GM18873 (cell line): ENCODE measurements at regions not wholly inside any gene's neighbourhood (a gene's known extent, or its start where the extent isn't known, plus 50 kb on each side); places are given as distances from the start of the nearest gene placed in this dataset.

Source experiments
- ATAC-seq: cut with Tn5 transposase; IDR thresholded peaks from one replicate; pipeline ENCODE4 v1.9.1; 2021; ENCODE audit warnings: mild to moderate bottlenecking, moderate library complexity, moderate number of reproducible peaks; ENCODE audit not compliant: unreplicated experiment, low FRiP score

GRCh38 chr5:74576941-74577456 lies 63.5 kb downstream of the ENC1 start:
- peak; percentile 75 for ATAC-seq

GRCh38 chr5:74575741-74576538 lies 64.6 kb downstream of the ENC1 start:
- no peak for ATAC-seq

GRCh38 chr5:74570250-74570649 lies 70.3 kb downstream of the ENC1 start:
- no peak for ATAC-seq

GRCh38 chr5:74567411-74567995 lies 73.0 kb downstream of the ENC1 start:
- no peak for ATAC-seq

GRCh38 chr5:74562122-74562521 lies 78.4 kb downstream of the ENC1 start:
- no peak for ATAC-seq

- ATAC-seq = no peak
These were observed 80.3 kb downstream of the ENC1 start for GRCh38 chr5:74560245-74560644.

- no peak for ATAC-seq
These were observed 83.6 kb downstream of the ENC1 start for GRCh38 chr5:74556631-74557595.

- no peak for ATAC-seq
These were observed 84.5 kb downstream of the ENC1 start for GRCh38 chr5:74556006-74556405.

GRCh38 chr5:74552101-74552500 lies 88.4 kb downstream of the ENC1 start:
- no peak for ATAC-seq

- no peak for ATAC-seq
These were observed 89.6 kb downstream of the ENC1 start for GRCh38 chr5:74550927-74551326.

GRCh38 chr5:74549384-74549783 lies 91.1 kb downstream of the ENC1 start:
- no peak for ATAC-seq

GRCh38 chr5:74546796-74547195 lies 93.7 kb downstream of the ENC1 start:
- no peak for ATAC-seq

- no peak for ATAC-seq
These were observed 95.7 kb downstream of the ENC1 start for GRCh38 chr5:74544811-74545210.

- no peak for ATAC-seq
These were observed 97.1 kb downstream of the ENC1 start for GRCh38 chr5:74543162-74543995.

GRCh38 chr5:74542482-74542881 lies 98.0 kb downstream of the ENC1 start:
- ATAC-seq = no peak

GRCh38 chr5:74541381-74541781 lies 99.1 kb downstream of the ENC1 start:
- ATAC-seq = no peak

GRCh38 chr5:74540622-74541021 lies 99.9 kb downstream of the ENC1 start:
- no peak for ATAC-seq

- ATAC-seq = no peak
These were observed 100.5 kb downstream of the ENC1 start for GRCh38 chr5:74539986-74540385.

- no peak for ATAC-seq
These were observed 102.3 kb downstream of the ENC1 start for GRCh38 chr5:74538206-74538661.

GRCh38 chr5:74536658-74537057 lies 103.9 kb downstream of the ENC1 start:
- no peak for ATAC-seq
